Activated CD4-positive, alpha-beta T cell treated with anti-CD3 and anti-CD28 coated beads for 1 hour (primary cell): ENCODE measurements at regions not wholly inside any gene's neighbourhood (a gene's known extent, or its start where the extent isn't known, plus 50 kb on each side); places are given as distances from the start of the nearest gene placed in this dataset.
"Not testable (repeated sequence)": the region's sequence is repeated elsewhere in the genome, so short reads cannot be mapped to it uniquely, and the experiment has no call there.

ENCODE experiments used
- DNase-seq: peaks from one replicate; pipeline ENCODE4 v3.0.0-alpha.2; 2020

DNA sequence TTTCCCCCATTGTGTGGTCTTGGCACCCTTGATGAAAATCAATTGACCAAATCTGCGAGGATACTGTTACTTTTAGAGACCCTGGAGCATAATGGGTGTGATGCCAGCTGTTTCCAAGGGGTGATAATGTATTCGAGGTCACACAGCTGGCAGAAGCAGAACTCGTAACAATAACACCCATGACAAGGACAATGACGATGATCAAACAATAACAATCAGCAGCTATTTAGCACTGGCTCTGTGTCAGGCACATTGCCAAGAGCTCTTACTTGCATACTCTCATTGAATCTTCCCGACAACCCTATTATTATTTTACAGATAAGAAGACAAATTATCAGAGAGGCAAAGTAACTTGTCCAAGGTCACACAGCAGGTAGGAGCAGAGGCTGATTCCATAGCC lies 223.7 kb upstream of the MSX2 start:
- no peak for DNase-seq

DNA sequence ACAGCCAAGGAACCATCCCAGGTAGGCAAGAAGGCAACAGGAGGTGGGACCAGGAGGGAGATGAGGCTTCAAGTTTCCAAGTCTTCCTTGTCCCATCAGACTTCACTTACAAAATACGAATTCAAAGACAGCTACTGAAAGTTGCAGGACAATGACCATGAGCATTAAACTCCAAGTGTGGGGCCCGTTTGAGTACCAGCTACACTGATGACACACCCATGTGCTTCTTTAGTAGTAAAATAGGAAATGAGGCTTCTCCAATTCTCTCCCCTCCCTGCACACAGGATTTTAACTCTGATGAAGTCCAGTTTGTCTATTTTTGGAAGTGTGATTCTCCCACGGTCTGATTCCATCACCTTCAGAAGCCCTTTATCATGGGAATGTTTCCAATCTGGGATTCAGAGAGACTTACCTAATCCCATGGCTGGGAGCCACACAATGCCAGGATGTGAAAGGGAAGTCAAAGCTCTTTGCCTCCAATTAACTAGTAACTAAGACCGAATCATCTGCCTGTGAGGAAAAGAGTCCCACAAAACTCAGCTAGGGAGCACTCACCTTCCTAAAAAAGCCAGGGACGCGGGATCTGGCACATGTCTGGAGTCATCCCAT lies 222.8 kb upstream of the MSX2 start:
- DNase-seq = no peak

DNA sequence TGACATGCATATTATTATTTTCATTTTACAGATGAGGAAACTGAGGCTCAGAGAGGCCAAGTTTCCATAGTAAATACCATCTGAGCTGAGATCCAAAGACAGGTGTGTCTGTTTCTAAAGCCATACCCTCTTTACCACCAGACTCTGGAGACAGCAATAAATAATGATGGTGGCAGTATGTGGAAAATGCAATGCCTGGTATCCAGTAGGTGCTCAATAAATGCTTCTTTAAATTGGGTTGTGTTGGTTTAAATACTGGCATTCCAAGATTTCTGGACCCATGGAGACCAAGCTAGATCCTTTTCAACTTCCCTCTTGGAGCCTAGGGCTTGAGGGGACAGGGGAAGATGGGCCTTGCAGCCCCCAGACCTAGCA lies 221.3 kb upstream of the MSX2 start:
- DNase-seq = no peak

DNA sequence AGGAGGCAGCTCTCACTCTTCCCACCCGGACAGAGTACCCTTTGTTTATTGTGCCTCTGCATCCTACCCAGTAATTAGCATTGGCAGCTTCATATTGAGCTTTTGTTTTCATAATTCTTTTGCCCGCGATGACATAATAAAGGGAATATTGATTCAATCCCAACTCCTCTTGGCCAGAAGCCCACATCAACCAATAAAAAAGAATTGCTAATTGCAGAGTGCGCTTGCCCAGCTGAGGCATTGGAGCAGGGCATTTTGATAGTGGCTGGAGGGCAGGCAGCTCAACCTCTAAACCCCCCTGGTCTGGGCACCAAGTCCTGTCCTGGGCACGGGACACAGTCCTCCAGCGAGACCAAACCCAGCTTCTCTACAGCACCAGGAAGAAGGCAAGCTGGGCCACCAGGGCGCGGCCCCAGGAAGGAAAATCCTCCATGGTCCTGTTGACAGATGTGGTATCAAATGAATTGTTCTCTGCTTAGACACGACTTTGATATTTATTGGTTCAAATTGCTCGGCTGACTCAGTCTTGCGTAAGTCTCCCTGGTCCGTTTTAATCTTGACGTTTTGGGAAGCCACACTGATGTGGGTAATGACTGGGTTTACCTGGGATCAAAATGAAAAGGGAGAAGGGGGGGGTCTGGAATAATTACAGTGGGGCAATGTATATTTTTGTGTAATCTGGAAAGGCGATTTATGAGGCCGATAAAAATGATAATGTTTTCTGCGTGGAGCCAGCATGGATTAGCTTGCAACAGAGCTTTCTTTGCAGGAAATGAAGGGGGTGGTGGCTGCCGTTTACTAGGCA lies 220.7 kb upstream of the MSX2 start:
- no peak for DNase-seq

DNA sequence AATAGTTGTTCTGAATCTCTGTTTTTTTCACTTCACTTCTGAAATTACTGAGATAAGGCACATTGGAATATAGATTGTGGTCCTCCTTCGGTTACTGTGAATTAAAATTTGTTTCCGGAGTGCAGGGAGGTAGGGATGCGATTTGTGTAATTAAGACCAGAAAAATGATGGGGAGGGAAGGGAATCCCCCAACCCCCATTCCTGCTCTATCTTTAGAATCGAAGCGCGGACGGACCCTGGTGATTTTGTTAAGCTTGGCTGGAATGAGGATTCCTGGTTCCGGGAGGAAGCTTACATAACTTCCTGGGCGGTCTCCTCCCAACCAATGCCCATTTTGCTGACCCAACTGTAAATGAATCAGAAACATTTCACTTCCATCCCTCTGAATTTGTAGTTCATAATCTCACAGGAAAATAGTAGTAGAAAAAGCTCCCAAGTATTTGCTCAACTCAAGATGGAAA lies 220.1 kb upstream of the MSX2 start:
- no peak for DNase-seq

DNA sequence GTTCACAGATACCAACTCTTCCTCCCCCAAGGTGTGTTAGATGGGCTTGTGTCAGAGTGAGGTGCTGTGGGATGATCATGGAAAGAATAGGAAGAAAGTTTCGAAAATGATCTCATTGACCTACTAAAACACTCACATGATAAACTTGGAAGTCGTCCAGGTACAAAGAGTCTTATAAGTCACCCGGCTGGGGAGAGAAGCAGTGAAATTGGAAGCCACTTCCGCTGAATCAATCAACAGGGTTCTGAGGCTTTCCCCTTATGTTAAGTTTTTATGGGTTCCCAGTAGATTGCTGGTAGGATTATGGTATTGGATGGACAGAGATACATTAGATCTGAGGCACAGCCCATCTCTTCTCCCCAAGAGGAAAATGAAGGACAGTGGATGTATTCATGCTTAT lies 218.8 kb upstream of the MSX2 start:
- no peak for DNase-seq

DNA sequence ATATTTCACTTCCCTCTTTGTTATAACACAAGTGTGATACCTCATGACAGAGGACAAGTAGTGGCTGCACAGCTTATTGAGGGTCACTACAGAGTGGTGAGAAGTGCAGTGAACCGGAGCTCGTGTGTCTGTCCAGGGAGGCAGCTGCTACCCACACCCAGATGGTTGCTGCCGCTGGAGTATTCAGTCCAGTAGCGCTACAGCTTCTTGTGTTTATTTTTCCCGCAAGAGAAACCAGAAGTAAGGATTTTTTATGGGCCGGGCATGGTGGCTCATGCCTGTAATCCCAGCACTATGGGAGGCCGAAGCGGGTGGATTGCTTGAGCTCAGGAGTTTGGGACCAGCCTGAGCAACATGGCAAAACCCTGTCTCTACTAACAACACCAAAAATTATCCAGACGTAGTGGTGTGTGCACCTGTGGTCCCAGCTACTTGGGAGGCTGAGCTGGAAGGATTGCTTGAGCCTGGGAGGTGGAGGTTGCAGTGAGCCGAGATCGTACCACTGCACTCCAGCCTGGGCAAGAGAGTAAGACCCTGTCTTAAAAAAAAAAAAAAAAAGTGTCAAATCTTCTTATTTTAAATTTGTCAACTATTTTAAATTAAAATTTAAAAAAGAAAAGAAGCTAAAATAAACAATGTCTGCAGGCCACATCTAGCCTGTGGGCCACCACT lies 213.5 kb upstream of the MSX2 start:
- DNase-seq = not testable (repeated sequence)

DNA sequence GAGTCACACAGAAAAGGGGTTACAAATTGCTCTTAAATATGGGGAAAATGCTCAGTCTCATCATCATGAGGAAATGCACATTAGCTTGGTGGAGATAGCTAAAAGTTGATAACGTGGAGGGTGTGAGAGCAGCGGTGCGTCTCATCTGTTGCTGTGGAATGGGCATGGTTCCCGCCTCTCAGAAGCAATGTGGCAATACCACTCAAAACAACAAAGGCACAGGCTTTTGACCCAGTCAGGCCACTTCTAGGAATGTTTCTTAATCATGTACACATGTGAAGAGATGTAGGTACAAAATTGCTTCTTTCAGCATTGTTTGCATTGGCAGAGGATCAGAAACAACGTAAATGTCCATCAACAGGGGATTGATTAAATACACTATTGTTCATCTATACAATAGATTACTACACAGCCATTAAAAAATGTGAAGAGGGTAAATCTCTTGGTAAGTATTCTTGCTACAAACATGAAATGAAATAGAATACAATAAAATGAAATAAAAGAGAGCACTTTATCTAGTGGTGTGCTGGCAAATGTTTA lies 212.6 kb upstream of the MSX2 start:
- DNase-seq = no peak

DNA sequence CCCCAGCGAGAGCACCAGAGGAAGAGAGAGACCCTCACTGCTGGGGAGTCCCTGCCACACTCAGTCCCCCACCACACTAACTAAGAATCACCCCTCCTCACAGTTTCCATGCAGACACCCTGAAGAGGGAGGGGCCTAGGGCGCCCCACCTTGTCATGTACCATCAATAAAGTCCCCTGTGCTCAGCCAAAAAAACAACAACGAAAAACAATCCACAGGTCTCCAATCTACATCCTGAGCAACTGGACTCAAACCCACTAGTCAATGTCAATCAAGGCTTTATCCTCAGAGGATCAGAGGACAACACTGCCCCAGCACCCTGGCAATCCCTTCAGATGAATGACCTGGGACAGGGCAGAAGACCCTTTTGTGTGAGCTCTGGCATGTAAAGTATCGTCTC lies 210.1 kb upstream of the MSX2 start:
- DNase-seq = no peak

DNA sequence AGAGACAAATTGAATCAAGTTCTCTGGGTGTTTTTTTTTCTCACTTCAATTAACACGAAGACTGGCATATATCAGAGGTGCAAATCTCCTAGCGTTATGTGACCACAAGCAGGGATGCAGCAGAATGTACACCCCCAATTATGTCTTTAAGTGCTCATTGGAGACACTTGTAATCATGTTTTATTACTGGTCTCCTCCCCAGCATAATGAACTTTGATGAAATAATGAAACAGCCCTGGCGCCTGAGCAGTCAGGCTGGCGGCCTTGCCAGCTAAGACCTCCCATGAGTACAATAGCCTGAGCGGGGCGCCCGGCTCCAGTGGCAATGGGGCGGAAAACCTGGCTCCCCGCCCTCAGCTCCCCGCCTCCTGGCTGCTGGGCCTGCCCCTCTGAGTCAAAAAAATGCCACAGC lies 209.4 kb upstream of the MSX2 start:
- DNase-seq = no peak

DNA sequence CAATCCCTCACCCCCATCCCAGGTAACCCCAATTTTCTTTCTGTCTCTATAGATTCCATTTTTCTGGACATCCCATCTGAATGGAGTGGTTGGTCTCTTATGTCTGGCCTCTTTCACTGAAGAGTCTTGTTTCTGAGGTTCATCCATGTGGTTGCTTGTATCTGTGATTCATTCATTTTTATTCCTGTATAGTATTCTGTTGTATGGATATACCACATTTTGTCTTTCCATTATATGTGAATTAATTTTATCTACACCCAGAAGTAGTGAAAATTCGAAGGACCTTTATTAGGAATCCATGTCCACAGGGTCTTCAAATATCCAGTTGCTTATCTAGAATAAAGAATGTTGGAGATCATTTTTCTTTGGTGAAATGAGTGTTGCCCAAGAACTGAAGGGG lies 207.6 kb upstream of the MSX2 start:
- DNase-seq = no peak

DNA sequence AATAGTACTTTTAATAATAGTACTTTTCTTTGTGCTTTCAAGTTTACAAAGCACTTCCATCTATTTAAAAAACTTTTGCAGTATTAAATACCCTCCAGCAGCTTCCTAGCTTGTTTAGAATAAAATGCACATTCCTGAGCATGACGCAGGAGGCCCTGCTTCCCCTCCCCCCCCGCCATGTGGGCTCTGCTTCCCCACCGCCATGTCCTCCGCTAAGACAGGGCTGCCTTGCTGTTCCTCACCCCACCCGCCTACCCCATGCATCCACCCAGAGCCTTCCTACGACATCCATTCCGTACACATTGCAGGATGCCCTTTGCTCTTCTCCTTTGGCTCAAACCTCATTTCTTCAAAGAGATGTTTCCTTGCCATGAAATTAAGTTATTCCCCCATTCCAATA lies 205.9 kb upstream of the MSX2 start:
- no peak for DNase-seq

DNA sequence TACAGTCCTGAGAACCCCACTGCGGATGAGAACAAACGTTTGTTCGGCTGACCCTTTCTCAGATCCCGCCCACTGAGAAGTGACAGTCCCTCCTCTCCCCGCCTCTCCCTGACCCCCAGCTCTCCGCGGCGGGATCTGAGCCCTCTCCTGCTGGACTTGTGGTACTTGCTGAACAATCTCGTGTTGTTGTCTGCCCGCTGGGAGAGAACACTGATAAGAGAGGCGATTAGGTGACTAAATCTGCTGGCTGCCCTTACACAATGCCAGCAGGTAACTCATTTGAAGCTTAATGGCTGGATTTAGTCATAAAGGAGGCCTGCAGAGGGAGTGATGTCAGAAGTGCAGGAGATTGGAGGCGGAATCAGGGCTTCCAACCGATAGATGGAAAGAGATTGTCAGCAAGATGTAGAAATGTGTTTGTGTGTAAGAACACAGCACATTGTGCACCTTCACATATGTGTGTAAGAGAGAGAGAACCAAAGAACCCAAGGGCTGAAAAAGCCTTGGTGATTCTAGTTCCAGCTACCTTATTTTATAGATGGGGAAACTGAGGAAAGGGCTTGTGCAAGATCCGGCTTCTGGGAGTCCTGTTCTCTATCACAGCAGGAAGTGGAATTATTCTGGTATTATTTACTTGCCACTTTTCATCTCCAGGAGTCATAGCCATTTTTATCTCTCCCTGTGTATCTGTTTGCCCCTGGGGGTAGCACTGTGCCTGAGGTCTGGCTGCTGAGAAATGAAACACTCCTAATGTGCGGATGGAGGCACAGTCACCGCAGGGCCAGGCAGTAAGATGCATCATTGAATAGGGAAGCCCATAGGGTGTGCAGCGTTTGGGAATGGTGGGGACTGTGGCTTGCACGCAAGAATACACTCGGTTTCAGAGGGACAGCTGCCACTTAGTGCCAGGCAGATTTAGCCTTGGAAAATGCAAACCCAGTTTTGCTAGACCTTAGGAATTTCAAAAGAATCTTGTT lies 203.7 kb upstream of the MSX2 start:
- DNase-seq = no peak

DNA sequence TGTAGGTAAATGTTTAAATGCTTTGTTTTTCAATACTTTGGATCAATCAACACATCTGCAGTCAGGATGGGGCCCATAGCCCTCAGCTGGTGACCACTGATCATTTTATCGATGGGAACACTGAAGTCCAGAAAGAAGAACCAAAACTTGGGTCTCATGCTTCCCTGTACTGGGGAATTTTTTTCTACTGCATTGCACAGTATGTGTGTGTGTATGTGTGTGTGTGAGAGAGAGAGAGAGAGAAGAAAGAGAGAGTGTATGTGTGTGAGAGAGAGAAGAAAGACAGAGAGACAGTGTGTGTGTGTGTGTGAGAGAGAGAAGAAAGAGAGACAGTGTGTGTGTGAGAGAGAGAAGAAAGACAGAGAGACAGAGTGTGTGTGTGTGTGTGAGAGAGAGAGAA lies 202.9 kb upstream of the MSX2 start:
- DNase-seq = no peak

DNA sequence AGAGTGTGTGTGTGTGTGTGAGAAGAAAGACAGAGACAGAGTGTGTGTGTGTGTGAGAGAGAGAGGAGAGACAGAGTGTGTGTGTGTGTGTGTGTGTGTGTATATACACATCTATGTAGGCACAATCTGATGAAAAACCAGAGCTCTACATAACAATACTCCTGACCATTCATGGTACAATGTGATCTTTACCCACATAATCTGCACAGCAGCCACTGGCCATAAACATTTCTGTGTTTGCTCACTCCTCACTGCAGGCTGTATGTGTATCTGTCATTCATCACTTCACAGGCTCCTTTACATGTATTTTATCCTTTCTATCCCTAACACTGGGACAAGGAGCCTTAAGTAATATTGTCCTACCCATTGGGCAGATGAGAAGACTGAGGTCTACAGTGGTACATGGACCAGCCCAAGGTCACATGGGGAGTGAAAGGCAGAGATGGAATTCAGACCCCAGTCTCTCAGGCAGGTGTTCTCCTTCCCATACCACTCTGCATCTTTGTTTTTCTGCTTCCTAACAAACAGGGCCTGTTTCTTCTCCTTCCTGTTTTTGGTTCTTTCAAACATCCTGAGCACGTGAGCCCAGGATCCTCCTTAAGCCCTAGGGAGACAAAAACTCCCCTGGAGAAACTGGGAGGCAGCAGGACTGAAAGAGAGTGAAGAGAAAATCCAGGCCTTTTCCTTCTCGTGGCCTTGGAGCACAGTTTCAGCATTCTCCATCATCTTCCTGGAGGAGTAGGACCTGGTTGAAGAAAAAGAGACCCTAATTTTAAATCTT lies 201.7 kb upstream of the MSX2 start:
- DNase-seq = no peak

DNA sequence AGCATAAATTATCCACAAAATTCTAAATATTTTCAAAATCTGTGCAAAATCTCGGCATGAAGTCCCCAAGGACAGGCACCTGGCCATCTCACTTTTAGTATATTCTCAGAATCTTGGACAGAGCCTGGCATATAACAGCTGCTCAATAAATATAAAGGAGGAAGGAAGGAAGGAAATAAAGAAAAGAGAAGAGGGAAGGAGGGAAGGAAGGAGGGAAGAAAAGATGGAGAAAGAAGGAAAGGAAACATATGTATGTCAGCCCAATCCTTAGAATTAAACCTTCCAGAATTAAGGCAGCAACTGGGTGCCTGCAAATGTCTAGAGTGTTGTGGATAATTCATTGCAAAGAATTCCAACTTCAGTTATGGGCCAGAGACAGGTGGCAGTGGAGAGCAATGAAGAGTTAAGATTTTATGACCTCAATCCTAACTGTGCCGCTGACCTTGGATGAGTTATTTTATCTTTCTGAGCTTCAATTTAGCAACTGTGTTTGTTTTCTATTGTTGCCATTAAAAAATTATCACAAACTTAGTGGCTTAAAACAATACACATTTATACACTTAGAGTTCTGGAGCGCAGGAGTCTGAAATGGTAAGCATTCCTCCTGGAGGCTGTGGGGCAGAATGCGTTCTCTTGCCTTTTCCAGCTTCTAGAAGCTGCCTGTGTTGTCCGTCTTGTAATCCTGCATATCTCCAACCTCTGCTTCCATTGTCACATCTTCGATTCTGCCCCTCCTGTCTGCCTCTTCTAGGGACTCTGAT lies 200.9 kb upstream of the MSX2 start:
- DNase-seq = no peak

DNA sequence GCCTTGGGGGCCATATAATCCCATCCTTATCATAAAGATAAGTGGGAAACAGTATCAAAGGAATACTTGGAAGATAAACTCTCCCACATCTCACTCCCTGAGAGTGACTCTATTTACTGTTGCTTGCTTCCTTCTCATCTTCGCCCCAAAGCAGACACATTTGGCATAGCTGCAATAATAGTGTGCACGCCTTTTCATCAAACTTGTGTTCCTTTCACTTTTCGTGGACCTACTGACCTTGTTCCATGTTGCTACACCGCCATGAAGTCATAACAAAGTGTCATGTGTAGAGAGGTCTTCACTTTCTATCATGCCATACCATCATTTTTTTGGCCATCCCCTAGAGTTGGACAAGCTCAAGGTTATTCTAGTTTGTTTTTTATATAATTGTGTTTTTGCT lies 200.0 kb upstream of the MSX2 start:
- DNase-seq = no peak

DNA sequence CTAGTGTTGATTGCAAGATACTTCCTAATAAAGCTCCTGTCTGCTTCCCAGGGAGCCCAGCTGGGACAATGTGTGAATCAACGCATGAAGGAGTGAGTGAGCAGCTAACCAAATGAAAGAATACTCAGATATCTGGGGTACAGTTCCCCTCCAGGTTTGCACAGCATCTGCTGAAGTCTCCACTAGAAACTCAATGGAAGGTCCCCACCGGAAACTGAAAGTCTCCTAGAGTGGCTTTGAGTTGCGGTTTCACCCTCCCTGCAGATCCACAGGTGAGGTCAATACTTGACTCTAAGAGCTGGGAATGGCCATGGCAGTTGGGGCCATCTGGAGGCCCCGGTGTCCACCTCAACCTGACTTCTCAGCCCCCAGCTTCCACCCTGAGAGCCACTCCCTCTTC lies 198.2 kb upstream of the MSX2 start:
- DNase-seq = no peak

DNA sequence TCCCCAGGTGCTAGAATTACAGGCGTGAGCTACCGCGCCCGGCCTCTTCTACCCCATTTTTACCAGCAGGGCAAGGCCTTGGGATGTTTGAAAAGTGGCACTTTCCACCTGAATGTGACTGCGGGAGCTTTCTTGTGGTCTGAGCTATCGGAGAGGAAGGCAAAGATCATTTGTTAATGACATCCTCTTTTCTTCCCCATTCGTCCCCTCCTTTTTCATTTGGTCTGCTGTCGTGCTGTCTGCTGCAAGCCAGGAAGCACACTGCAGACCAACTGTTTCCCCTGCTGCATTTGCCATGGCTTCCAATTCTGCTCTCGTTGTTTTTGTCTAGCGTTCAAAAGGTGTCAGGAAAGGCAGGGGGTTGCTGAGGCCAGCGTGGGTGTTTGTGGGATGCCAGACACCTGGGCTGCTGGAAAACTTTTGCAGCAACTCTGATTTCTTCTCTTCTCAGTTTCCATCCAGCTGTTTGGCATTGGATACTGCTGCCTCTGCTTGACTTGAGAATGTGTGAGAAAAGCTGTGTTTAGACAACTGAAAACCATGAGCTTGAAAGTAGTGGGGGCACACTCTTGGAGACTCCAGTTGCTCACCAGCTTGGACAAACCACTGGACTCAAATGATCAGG lies 196.4 kb upstream of the MSX2 start:
- DNase-seq = no peak

DNA sequence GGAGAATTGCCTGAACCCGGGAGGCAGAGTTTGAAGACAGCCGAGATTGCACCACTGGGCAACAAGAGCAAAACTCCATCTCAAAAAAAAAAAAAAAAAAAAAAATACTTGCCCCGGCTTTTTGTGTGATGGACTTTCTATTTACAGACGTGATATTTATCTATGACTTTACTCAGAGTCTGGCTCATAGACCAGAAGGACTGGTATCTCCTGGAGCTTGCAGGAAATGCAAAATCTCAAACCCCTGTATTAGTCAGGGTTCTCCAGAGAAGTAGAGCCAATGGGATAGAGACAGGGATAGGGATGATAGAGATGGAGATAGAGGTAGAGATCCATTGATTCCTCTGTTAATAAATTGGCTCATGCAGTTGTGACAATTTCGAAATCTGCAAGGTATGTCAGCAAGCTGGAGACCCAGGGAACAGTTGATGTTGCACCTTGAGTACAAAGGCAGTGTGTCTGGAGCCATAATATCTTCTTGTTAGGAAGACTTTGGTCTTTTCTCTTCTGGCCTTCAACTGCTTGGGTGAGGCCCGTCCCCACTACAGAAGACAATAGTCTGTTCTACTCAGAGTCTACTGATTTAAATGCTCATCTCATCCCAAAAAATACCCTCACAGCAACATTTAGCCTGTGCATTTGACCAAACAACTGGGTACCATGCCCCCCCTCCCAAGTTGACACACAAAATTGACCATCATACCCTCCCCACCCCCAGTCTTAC lies 195.4 kb upstream of the MSX2 start:
- no peak for DNase-seq
